CD8-positive, alpha-beta memory T cell (primary cell): ENCODE measurements at regions not wholly inside any gene's neighbourhood (a gene's known extent, or its start where the extent isn't known, plus 50 kb on each side); places are given as distances from the start of the nearest gene placed in this dataset.
A peak's percentile ranks its signal among the peaks of the same experiment; 100 is the strongest.

Experiments
- CTCF ChIA-PET: fragments of 350-600 bp; sonication (Branson Sonifier 250); formaldehyde crosslinking; loops from one replicate; lab custom pipeline; 2021; ENCODE audit warnings: antibody characterized with exemption; lab: Charles Lee
- POLR2A ChIA-PET: fragments of 350-600 bp; sonication (Branson Sonifier 250); formaldehyde crosslinking; loops from one replicate; lab custom pipeline; 2021; ENCODE audit warnings: antibody characterized with exemption; lab: Charles Lee
- DNase-seq, 5 donors: peaks; one replicate each; pipeline versions ENCODE4 v3.0.0 to v3.0.0-alpha.2; 2020 to 2022; ENCODE audit warnings: mixed read lengths in 1 of 5
- H3K27ac ChIP-seq: one replicate; pipeline ENCODE4 v1.7.0; 2013; ENCODE audit warnings: low read depth, mild to moderate bottlenecking, low read length, moderate library complexity
- H3K27me3 ChIP-seq: 2 replicates; pipeline ENCODE4 v1.7.0; 2013; ENCODE audit warnings: low read length, mild to moderate bottlenecking; ENCODE audit not compliant: insufficient read depth, poor library complexity, severe bottlenecking
- H3K36me3 ChIP-seq: 2 replicates; pipeline ENCODE4 v1.7.0; 2013; ENCODE audit warnings: mild to moderate bottlenecking, low read length, moderate library complexity; ENCODE audit not compliant: insufficient read depth
- H3K4me1 ChIP-seq: 2 replicates; pipeline ENCODE4 v1.7.0; 2013; ENCODE audit warnings: mild to moderate bottlenecking, low read length, moderate library complexity; ENCODE audit not compliant: insufficient read depth
- H3K4me3 ChIP-seq: 2 replicates; pipeline ENCODE4 v1.7.0; 2013; ENCODE audit warnings: mild to moderate bottlenecking, low read length
- H3K9me3 ChIP-seq: 2 replicates; pipeline ENCODE4 v1.7.0; 2013; ENCODE audit warnings: mild to moderate bottlenecking, low read length
- H3K27ac Mint-ChIP-seq, 8 donors: one replicate each; pipeline ENCODE4 v1.8.0; 2020 to 2021; ENCODE audit warnings: mixed read lengths in 8 of 8, mild to moderate bottlenecking in 6 of 8, inconsistent platforms in 3 of 8, moderate library complexity in 3 of 8
- H3K27me3 Mint-ChIP-seq, 2 donors: one replicate each; pipeline ENCODE4 v1.8.0; 2020 to 2021; ENCODE audit warnings: mixed read lengths in 2 of 2, mild to moderate bottlenecking in 1 of 2, moderate library complexity in 1 of 2
- H3K36me3 Mint-ChIP-seq, 3 donors: one replicate each; pipeline ENCODE4 v1.8.0; 2020 to 2021; ENCODE audit warnings: mixed read lengths in 3 of 3, inconsistent platforms in 1 of 3, mild to moderate bottlenecking in 1 of 3
- H3K4me1 Mint-ChIP-seq, 3 donors: one replicate each; pipeline ENCODE4 v1.8.0; 2020 to 2021; ENCODE audit warnings: mixed read lengths in 3 of 3, inconsistent platforms in 1 of 3, mild to moderate bottlenecking in 1 of 3
- H3K4me3 Mint-ChIP-seq, 7 donors: one replicate each; pipeline ENCODE4 v1.8.0; 2020 to 2021; ENCODE audit warnings: mixed read lengths in 7 of 7, mild to moderate bottlenecking in 6 of 7, moderate library complexity in 4 of 7, inconsistent platforms in 2 of 7
- H3K9me3 Mint-ChIP-seq, 5 donors: one replicate each; pipeline ENCODE4 v1.8.0; 2020 to 2022; ENCODE audit warnings: mixed read lengths in 5 of 5, mild to moderate bottlenecking in 3 of 5, moderate library complexity in 2 of 5, inconsistent platforms in 1 of 5

DNA sequence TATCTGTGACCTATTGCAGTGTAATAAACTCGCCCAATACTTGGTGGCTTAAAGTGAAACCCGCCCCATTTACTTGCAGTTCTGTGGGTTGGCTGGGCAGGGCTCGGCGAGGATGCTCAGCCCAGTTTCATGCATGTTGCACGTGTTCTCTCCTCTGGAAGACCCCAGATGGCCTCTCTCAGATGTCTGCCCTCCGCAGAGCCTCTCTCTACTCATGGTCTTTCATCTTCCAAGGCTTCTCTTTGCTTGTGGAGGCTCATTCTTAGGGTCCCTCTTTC, 251.4 kb downstream of the SOD2 start:
- CTCF ChIA-PET, result no interaction called here
- no peaks in the 10 kb centered on the region for H3K36me3 ChIP-seq
- peaks cover 12 to 20% of the 10 kb centered on the region in 2 donors for H3K27me3 Mint-ChIP-seq
- POLR2A ChIA-PET, result no interaction called here
- no peak overlapping the region for H3K27ac Mint-ChIP-seq
- H3K9me3 ChIP-seq, result no peaks in the 10 kb centered on the region
- no peaks in the 10 kb centered on the region for H3K4me1 Mint-ChIP-seq
- no peaks in the 10 kb centered on the region for H3K4me1 ChIP-seq
- peaks cover 0 to 4% (median 0%) of the 10 kb centered on the region in 5 donors for H3K9me3 Mint-ChIP-seq
- no peak overlapping the region for H3K4me3 Mint-ChIP-seq
- no peak overlapping the region for H3K27ac ChIP-seq
- no peak overlapping the region for H3K4me3 ChIP-seq
- DNase-seq, result no peak
- no peaks in the 10 kb centered on the region for H3K27me3 ChIP-seq
- no peaks in the 10 kb centered on the region for H3K36me3 Mint-ChIP-seq

DNA sequence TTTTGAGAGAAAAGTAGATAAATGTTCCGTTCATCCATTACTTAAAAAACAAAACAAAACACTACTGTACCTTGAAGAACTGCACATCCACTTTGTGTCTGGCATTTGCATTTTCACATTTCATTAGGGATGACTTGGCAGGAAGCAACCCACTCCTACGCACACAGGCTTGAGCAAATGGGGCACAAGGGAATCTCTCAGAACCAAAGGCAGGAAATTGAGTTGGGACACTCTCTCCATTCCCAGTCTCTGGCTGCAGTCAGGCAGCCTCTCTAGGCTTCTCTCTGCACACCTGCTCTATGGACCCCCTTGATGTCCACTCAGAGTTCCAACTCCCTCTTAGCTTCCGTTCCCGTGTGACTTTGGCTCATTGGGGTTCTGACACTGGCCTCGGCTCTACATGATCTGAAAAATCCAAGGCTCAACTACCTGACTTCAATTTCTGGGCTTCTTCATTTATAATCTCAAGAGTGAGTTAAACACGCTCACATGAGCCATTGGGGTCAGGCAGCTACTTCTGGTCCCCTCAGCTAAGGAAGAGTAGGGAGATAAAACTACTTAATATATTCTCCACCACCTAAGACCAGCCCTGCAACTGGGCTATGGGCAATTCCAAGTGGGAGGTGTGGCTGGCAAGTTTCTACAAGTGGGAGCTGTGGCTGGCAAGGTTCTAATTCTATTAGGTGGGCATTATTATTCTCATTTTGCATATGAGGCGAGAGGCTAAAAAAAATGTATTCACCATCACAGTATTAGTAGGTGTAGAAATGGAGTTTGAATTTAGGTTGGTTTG, 251.9 kb downstream of the SOD2 start:
- no peaks in the 10 kb centered on the region for H3K36me3 ChIP-seq
- Mint-ChIP-seq H3K27me3 (peaks cover 14 to 16% of the 10 kb centered on the region in 2 donors), H3K36me3 (no peaks in the 10 kb centered on the region), H3K4me1 (no peaks in the 10 kb centered on the region), H3K4me3 (peak overlapping the region in 1 of 7 donors; percentile 37), H3K27ac (no peak overlapping the region), H3K9me3 (peaks cover 0 to 5% (median 0%) of the 10 kb centered on the region in 5 donors)
- H3K27me3 ChIP-seq, result no peaks in the 10 kb centered on the region
- no peak for DNase-seq
- H3K9me3 ChIP-seq, result no peaks in the 10 kb centered on the region
- no peaks in the 10 kb centered on the region for H3K4me1 ChIP-seq
- ChIA-PET CTCF (no interaction called here), POLR2A (no interaction called here)
- no peak overlapping the region for H3K4me3 ChIP-seq
- no peak overlapping the region for H3K27ac ChIP-seq

DNA sequence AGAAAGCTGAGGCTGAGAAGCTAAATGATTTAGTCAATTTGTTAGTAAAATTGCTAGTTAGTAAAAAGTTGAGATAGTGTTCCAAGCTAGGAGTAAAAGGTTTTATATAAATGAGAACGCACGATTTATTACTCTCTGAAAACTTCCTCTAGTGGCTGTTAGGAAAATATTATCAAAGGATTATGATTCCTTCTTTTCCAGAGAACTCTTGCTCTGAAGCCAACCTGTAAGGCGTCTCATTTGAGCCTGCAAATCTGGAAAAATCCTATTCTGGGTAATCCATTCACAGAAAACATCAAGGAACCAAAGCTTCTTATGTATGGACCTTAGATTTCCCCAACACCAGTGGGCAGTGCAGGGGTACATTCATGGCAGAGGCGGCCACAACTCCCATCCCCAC, 252.7 kb downstream of the SOD2 start:
- CTCF ChIA-PET, result no interaction called here

DNA sequence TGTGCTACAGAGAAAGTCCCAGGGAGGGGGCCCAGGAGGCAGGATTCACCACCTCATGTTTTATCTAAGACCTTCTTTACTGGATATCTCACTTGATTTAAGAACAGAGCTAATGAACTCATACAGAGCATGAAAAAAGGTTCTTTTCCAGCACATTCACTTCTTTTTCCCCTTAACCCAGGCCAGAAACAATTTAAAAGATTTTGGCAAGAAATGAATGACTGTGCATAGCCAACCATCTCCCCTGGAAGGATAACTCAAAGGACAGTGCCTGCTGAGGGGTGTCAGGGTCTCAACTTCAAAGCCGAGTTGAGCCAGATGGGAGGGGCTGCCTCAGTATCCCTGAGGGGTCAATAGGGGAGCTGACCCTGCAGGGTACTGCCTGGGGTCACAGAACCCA, 253.4 kb downstream of the SOD2 start:
- H3K36me3 Mint-ChIP-seq, result no peaks in the 10 kb centered on the region

More for the DNA sequence above, 252.7 kb downstream of the SOD2 start:
- POLR2A ChIA-PET, result no interaction called here
- Histone ChIP-seq H3K4me3 (no peak overlapping the region), H3K4me1 (no peaks in the 10 kb centered on the region), H3K36me3 (no peaks in the 10 kb centered on the region), H3K27ac (no peak overlapping the region), H3K9me3 (no peaks in the 10 kb centered on the region), H3K27me3 (no peaks in the 10 kb centered on the region)
- no peak overlapping the region for H3K4me3 Mint-ChIP-seq
- H3K4me1 Mint-ChIP-seq, result no peaks in the 10 kb centered on the region
- no peak overlapping the region for H3K27ac Mint-ChIP-seq
- peaks cover 0 to 7% (median 3%) of the 10 kb centered on the region in 5 donors for H3K9me3 Mint-ChIP-seq
- no peaks in the 10 kb centered on the region for H3K36me3 Mint-ChIP-seq
- peaks cover 13 to 19% of the 10 kb centered on the region in 2 donors for H3K27me3 Mint-ChIP-seq
- no peak for DNase-seq

DNA sequence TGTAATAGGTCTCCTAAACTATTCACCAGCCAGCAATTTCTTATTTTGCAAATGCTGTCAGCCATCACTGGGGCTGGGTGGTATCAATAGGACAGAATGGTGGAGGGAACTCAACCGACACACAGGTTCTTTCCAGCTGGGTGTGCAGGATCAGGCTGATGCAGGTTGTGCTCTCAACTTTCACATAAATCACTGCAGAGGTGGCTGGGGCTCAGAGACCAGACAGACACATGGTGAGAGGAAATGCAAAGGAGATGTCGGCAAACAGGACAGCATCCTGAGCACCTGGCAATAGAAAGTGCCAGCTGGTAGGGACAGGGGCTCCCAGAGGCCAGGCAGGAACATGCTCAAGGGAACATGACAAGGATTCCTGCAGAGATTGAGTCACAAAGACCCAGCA, 254.9 kb downstream of the SOD2 start:
- Histone ChIP-seq H3K4me1 (no peaks in the 10 kb centered on the region), H3K27ac (no peak overlapping the region), H3K9me3 (peaks cover 8% of the 10 kb centered on the region), H3K36me3 (no peaks in the 10 kb centered on the region), H3K4me3 (no peak overlapping the region), H3K27me3 (no peaks in the 10 kb centered on the region)
- H3K27me3 Mint-ChIP-seq, result peaks cover 3 to 25% of the 10 kb centered on the region in 2 donors
- no peak overlapping the region for H3K27ac Mint-ChIP-seq
- H3K4me1 Mint-ChIP-seq, result no peaks in the 10 kb centered on the region
- peaks cover 7 to 17% (median 11%) of the 10 kb centered on the region in 5 donors for H3K9me3 Mint-ChIP-seq
- H3K36me3 Mint-ChIP-seq, result peaks cover 0 to 8% (median 0%) of the 10 kb centered on the region in 3 donors
- H3K4me3 Mint-ChIP-seq, result no peak overlapping the region
- POLR2A ChIA-PET, result no interaction called here
- CTCF ChIA-PET, result no interaction called here
- no peak for DNase-seq

More for the DNA sequence above, 253.4 kb downstream of the SOD2 start:
- no peak overlapping the region for H3K27ac Mint-ChIP-seq
- H3K4me3 Mint-ChIP-seq, result no peak overlapping the region
- H3K27me3 Mint-ChIP-seq, result peaks cover 9 to 25% of the 10 kb centered on the region in 2 donors
- no peak for DNase-seq
- Histone ChIP-seq H3K4me1 (no peaks in the 10 kb centered on the region), H3K36me3 (no peaks in the 10 kb centered on the region), H3K27ac (no peak overlapping the region), H3K9me3 (no peaks in the 10 kb centered on the region), H3K27me3 (no peaks in the 10 kb centered on the region), H3K4me3 (no peak overlapping the region)
- peaks cover 0 to 8% (median 3%) of the 10 kb centered on the region in 5 donors for H3K9me3 Mint-ChIP-seq
- CTCF ChIA-PET, result no interaction called here
- POLR2A ChIA-PET, result no interaction called here
- H3K4me1 Mint-ChIP-seq, result no peaks in the 10 kb centered on the region

DNA sequence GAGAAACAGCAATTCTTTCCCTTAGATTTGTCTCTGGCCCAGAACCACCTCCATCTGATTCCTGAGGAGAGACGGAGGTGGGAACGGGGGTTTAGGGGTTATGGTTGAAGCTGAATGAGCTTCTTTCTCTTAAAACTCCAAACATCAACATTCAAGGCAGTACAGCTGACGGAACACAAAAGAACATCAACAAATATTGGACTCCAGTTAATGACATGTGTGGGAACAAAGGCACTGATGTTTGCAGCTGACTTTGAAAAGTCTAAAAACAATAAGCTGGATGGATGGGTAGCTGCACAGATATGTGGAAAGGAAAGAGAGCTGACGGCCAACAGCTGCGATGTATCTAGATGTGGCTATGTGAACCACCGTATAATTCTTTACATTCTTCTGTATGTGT, 256.5 kb downstream of the SOD2 start:
- POLR2A ChIA-PET, result no interaction called here
- Histone ChIP-seq H3K9me3 (peaks cover 8% of the 10 kb centered on the region), H3K4me1 (no peaks in the 10 kb centered on the region), H3K27ac (no peak overlapping the region), H3K36me3 (no peaks in the 10 kb centered on the region), H3K4me3 (no peak overlapping the region), H3K27me3 (no peaks in the 10 kb centered on the region)
- CTCF ChIA-PET, result interaction anchor here (0.5 kb wide), 1 partner anchor 87 kb away, joined by 3 read pairs; no protein-coding TSS in a partner anchor
- H3K4me1 Mint-ChIP-seq, result no peaks in the 10 kb centered on the region
- H3K36me3 Mint-ChIP-seq, result peaks cover 0 to 12% (median 0%) of the 10 kb centered on the region in 3 donors
- no peak overlapping the region for H3K4me3 Mint-ChIP-seq
- H3K27me3 Mint-ChIP-seq, result peaks cover 2 to 19% of the 10 kb centered on the region in 2 donors
- H3K27ac Mint-ChIP-seq, result peak overlapping the region in 1 of 8 donors; percentile 83
- peaks cover 10 to 22% (median 15%) of the 10 kb centered on the region in 5 donors for H3K9me3 Mint-ChIP-seq
- DNase-seq, result no peak

DNA sequence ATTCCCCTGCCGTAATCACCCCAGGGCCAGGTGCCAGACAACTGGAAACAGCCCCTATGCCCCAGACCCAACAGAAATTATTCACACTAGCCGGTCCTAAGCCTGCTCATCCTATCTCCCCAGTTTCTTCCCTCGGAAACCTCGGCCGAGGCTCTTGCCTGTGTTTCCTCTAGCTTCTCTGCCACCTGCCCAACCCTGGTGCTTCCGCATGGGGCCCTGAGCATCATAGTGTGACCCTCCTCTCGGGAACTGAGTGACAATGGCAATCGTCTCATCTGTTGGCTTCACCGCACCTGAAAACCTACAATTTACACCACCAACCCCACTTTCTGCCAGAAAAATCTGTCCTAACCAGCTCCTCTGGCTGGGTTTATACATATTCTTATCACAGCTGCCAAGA, 257.3 kb downstream of the SOD2 start:
- peaks cover 0 to 12% (median 0%) of the 10 kb centered on the region in 3 donors for H3K36me3 Mint-ChIP-seq
- H3K27me3 Mint-ChIP-seq, result peaks cover 2 to 18% of the 10 kb centered on the region in 2 donors
- Histone ChIP-seq H3K4me1 (no peaks in the 10 kb centered on the region), H3K4me3 (no peak overlapping the region), H3K9me3 (peaks cover 8% of the 10 kb centered on the region), H3K27ac (no peak overlapping the region), H3K36me3 (no peaks in the 10 kb centered on the region), H3K27me3 (no peaks in the 10 kb centered on the region)
- peaks cover 9 to 22% (median 15%) of the 10 kb centered on the region in 5 donors for H3K9me3 Mint-ChIP-seq
- CTCF ChIA-PET, result no interaction called here
- H3K4me1 Mint-ChIP-seq, result no peaks in the 10 kb centered on the region
- POLR2A ChIA-PET, result no interaction called here
- no peak overlapping the region for H3K27ac Mint-ChIP-seq
- DNase-seq, result no peak
- H3K4me3 Mint-ChIP-seq, result no peak overlapping the region

DNA sequence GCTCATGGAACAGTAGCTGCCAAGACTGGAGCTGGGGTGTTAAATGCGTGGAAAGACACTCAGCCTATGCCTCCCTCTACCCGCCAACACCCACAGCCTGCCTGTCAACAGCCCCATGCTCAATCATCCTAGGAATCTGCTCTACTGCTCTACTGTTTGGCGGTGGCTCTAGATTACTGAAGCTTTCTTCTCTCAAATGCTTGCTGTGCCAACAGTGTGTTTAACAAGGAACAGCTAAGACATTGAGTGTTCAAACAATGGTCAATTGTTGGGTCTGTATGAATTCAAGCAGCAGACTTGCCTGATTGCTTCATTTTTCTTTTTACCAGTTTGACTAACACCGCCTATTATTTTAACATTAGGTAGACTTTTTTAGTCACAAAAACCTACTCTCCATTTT, 258.6 kb downstream of the SOD2 start:
- Histone ChIP-seq H3K36me3 (no peaks in the 10 kb centered on the region), H3K4me1 (no peaks in the 10 kb centered on the region), H3K4me3 (no peak overlapping the region), H3K27me3 (no peaks in the 10 kb centered on the region), H3K9me3 (peaks cover 8% of the 10 kb centered on the region), H3K27ac (no peak overlapping the region)
- DNase-seq, result no peak
- Mint-ChIP-seq H3K27me3 (peaks cover 5 to 18% of the 10 kb centered on the region in 2 donors), H3K4me3 (no peak overlapping the region), H3K9me3 (peaks cover 9 to 22% (median 15%) of the 10 kb centered on the region in 5 donors), H3K36me3 (peaks cover 0 to 12% (median 0%) of the 10 kb centered on the region in 3 donors), H3K27ac (no peak overlapping the region), H3K4me1 (no peaks in the 10 kb centered on the region)
- POLR2A ChIA-PET, result no interaction called here
- CTCF ChIA-PET, result no interaction called here
